Heart left ventricle (tissue), 13 donors: ENCODE measurements at regions not wholly inside any gene's neighbourhood (a gene's known extent, or its start where the extent isn't known, plus 50 kb on each side); places are given as distances from the start of the nearest gene placed in this dataset.

Experiments
- CTCF ChIP-seq, 12 donors: fragments of 200-600 bp; sonication (generic) in 4 of 12; IDR thresholded peaks; one replicate each; pipeline versions ENCODE4 v1.5.0 to v1.8.0; 2018 to 2022; ENCODE audit warnings: antibody characterized with exemption in 12 of 12, mild to moderate bottlenecking in 5 of 12
- POLR2A ChIP-seq, 2 donors: fragments of 450-650 bp; IDR thresholded peaks; one replicate each; pipeline ENCODE4 v1.6.1; 2017; ENCODE audit warnings: antibody characterized with exemption in 2 of 2, mild to moderate bottlenecking in 2 of 2, moderate library complexity in 2 of 2
- donor health status: ischemic (EF 13 %, LVEDD 7.1; RV severe dilation, severe dysfunction).
- donor health status: DM: no; HTN: yes; CAD: no.
- donor health status: DM: no; HTN: no; CAD: no.
- donor health status: ischemic (EF 25% LVEDD 6.9; RV normal size, moderate dysfunction).
- donor health status: ischemic (EF 25% LVEDD 5.7; RV mildly dilated, moderate dysfunction).
- donor health status: ischemic (EF 35%, LVEDD 5.7; RV mildly dilated, moderate dysfunction).
- donor health status: nonischemic (EF 11% LVEDD 7.7; RV severe dilation, severe dysfunction).
- donor health status: DM: yes; HTN: yes; CAD: no.
- donor health status: PGD.
- donor health status: ischemic (EF 29% LVEDD 5.4; RV normal size, mild dysfunction).
- donor health status: nonischemic (EF 23%, LVEDD 6.1; RV moderate dilation, normal function).

GRCh38 chr3:176071943-176072342 is 1125.3 kb downstream of the TBL1XR1 start:
- TF ChIP-seq POLR2A (IDR thresholded peaks at IDR 0.05) (no peak), CTCF (IDR thresholded peaks at IDR 0.05) (no peak)
